GM12878 (cell line): ENCODE measurements at regions not wholly inside any gene's neighbourhood (a gene's known extent, or its start where the extent isn't known, plus 50 kb on each side); places are given as distances from the start of the nearest gene placed in this dataset.

Source experiments
- CTCF ChIP-seq, 3 experiments: IDR thresholded peaks in 2 of 3; conservative IDR thresholded peaks in 1 of 3; 2 replicates each; pipeline ENCODE4 v1.5.1; 2011; ENCODE audit warnings: low read depth in 3 of 3, low read length in 3 of 3, mild to moderate bottlenecking in 3 of 3, control low read depth in 2 of 3, moderate library complexity in 2 of 3, inconsistent platforms in 1 of 3, mixed read lengths in 1 of 3; ENCODE audit not compliant: control insufficient read depth in 2 of 3, insufficient read depth in 1 of 3; ENCODE audit errors: extremely low read depth in 1 of 3
- EP300 ChIP-seq, 2 experiments: fragments of 150-350 bp in 1 of 2; IDR thresholded peaks; 2 replicates each; pipeline ENCODE4 v1.6.1; 2011 to 2012; ENCODE audit warnings: low read depth in 2 of 2, low read length in 2 of 2, borderline replicate concordance in 1 of 2, improper control_type of control experiment in 1 of 2, inconsistent platforms in 1 of 2; ENCODE audit not compliant: control insufficient read depth in 1 of 2
- KDM1A ChIP-seq: fragments of 200-600 bp; sonication (generic); IDR thresholded peaks from 2 replicates; pipeline ENCODE4 v1.6.1; 2016; ENCODE audit warnings: borderline replicate concordance
- POLR2A ChIP-seq: IDR thresholded peaks from 2 replicates; pipeline ENCODE4 v1.6.1; 2011; ENCODE audit warnings: low read depth, mild to moderate bottlenecking, low read length
- POLR2AphosphoS5 ChIP-seq: IDR thresholded peaks from 2 replicates; pipeline ENCODE4 v1.6.1; 2011; ENCODE audit warnings: mild to moderate bottlenecking, low read length, inconsistent platforms
- SP1 ChIP-seq: IDR thresholded peaks from one replicate; pipeline ENCODE4 v1.6.1; 2011; ENCODE audit warnings: low read depth, low read length
- TARDBP ChIP-seq: IDR thresholded peaks from 2 replicates; pipeline ENCODE4 v1.6.1; 2016; ENCODE audit warnings: borderline replicate concordance
- ZNF274 ChIP-seq: IDR thresholded peaks from one replicate; pipeline ENCODE4 v1.8.0; 2011; ENCODE audit not compliant: insufficient read length, insufficient read depth

GRCh38 chr3:72344236-72344635 lies 504.0 kb downstream of the SHQ1 start:
- TF ChIP-seq TARDBP (no peak), POLR2A (no peak), POLR2AphosphoS5 (no peak), CTCF (IDR thresholded peaks at IDR 0.05 in 2 of 3, conservative IDR thresholded peaks at IDR 0.05 in 1 of 3; ENCODE audit: control insufficient read depth in 2 of 3, extremely low read depth in 1 of 3, insufficient read depth in 1 of 3, low read depth in 3 of 3, low read length in 3 of 3) (no peak), KDM1A (no peak), SP1 (no peak), EP300 (IDR thresholded peaks at IDR 0.05; ENCODE audit: borderline replicate concordance in 1 of 2, control insufficient read depth in 1 of 2, low read depth in 2 of 2, low read length in 2 of 2) (no peak), ZNF274 (no peak)
